HepG2 (cell line): ENCODE measurements at regions not wholly inside any gene's neighbourhood (a gene's known extent, or its start where the extent isn't known, plus 50 kb on each side); places are given as distances from the start of the nearest gene placed in this dataset.

Experiments
- ATAC-seq: fragments of 200-7000 bp; cut with Tn5 transposase; 3 replicates; pipeline ENCODE4 v1.9.1; 2020; ENCODE audit warnings: mild to moderate bottlenecking, moderate library complexity
- BruUV-seq: library from RNA; stranded (reverse); fragments of 400-500 nt; replicated peaks from 2 replicates; lab custom pipeline; 2021; lab: Mats Ljungman, UMichigan
- CTCF ChIA-PET: fragments of 300-600 bp; formaldehyde crosslinking; extraction: SDS; loops from one replicate; lab custom pipeline; 2021; ENCODE audit warnings: low total read pairs, inconsistent platforms, low intra/inter-chr PET ratio; lab: Yijun Ruan, JAX
- POLR2A ChIA-PET: fragments of 350-600 bp; sonication (Branson Sonifier 250); formaldehyde crosslinking; loops from one replicate; lab custom pipeline; 2020; ENCODE audit warnings: antibody characterized with exemption, inconsistent platforms; lab: Yijun Ruan, JAX
- DNase-seq: peaks from one replicate; pipeline ENCODE4 v3.0.0-alpha.2; 2015; ENCODE audit warnings: low spot score
- FAIRE-seq: peaks from 3 replicates; lab custom pipeline; 2011; peaks lifted over from hg19 to GRCh38; lab: Jason Lieb, UNC
- H2AFZ ChIP-seq: one replicate; pipeline ENCODE4 v1.6.1; 2011; ENCODE audit warnings: low read length, inconsistent platforms
- H3K27ac ChIP-seq: fragments of 300-600 bp; 3 replicates; pipeline ENCODE4 v1.8.0; 2011; ENCODE audit warnings: mixed run types, mild to moderate bottlenecking, mixed read lengths, low read length, inconsistent platforms; ENCODE audit not compliant: insufficient read depth; ENCODE audit errors: extremely low read length
- H3K27me3 ChIP-seq, 2 experiments: fragments of 200-600 bp in 1 of 2; 2 replicates in 1 of 2; 3 replicates in 1 of 2; pipeline versions ENCODE4 v1.6.0 to v1.8.0; 2011; ENCODE audit warnings: low read length in 2 of 2, mild to moderate bottlenecking in 2 of 2, moderate library complexity in 2 of 2, inconsistent platforms in 1 of 2; ENCODE audit not compliant: insufficient read depth in 2 of 2, control insufficient read depth in 1 of 2
- H3K36me3 ChIP-seq, 2 experiments: fragments of 200-600 bp in 1 of 2; replicated peaks in 1 of 2; 2 replicates in 1 of 2; 3 replicates in 1 of 2; pipeline versions ENCODE4 v1.5.1 to v1.8.0; 2011; ENCODE audit warnings: low read length in 2 of 2, inconsistent platforms in 1 of 2; ENCODE audit not compliant: insufficient read depth in 2 of 2, control insufficient read depth in 1 of 2
- H3K4me1 ChIP-seq: 2 replicates; pipeline ENCODE4 v1.5.1; 2012; ENCODE audit warnings: low read length, inconsistent platforms; ENCODE audit not compliant: insufficient read depth
- H3K4me2 ChIP-seq: 2 replicates; pipeline ENCODE4 v1.6.0; 2011; ENCODE audit warnings: low read depth, low read length, inconsistent platforms
- H3K4me3 ChIP-seq, 3 experiments: fragments of 200-600 bp in 1 of 3; sonication (generic), shearing (Covaris generic) in 1 of 3; replicated peaks in 1 of 3; 2 replicates each; pipeline ENCODE4 v1.5.1; 2011 to 2016; ENCODE audit warnings: low read length in 3 of 3, inconsistent platforms in 2 of 3, low read depth in 2 of 3, mild to moderate bottlenecking in 2 of 3, control low read depth in 1 of 3, mixed read lengths in 1 of 3; ENCODE audit not compliant: insufficient read depth in 1 of 3
- H3K79me2 ChIP-seq: one replicate; pipeline ENCODE4 v1.6.1; 2011; ENCODE audit warnings: low read length, inconsistent platforms; ENCODE audit not compliant: insufficient read depth
- H3K9ac ChIP-seq: 2 replicates; pipeline ENCODE4 v1.6.0; 2011; ENCODE audit warnings: mild to moderate bottlenecking, low read depth, low read length, inconsistent platforms; ENCODE audit not compliant: insufficient read depth
- H3K9me3 ChIP-seq: 2 replicates; pipeline ENCODE4 v1.5.1; 2012; ENCODE audit warnings: mild to moderate bottlenecking, low read length
- H4K20me1 ChIP-seq: 2 replicates; pipeline ENCODE4 v1.6.0; 2011; ENCODE audit warnings: inconsistent platforms, mild to moderate bottlenecking, low read length, moderate library complexity; ENCODE audit not compliant: insufficient read depth
- HDAC6 ChIP-seq: fragments of 200-600 bp; sonication (generic); IDR thresholded peaks from 2 replicates; pipeline ENCODE4 v1.7.0; 2017; ENCODE audit warnings: mild to moderate bottlenecking, antibody characterized with exemption, low read length, low read depth
- PAX8 ChIP-seq: sonication (generic); formaldehyde crosslinking; IDR thresholded peaks from 2 replicates; pipeline ENCODE4 v1.8.0; 2022; ENCODE audit warnings: mild to moderate bottlenecking, missing genetic modification reagents, borderline replicate concordance
- TERF1 ChIP-seq: sonication (generic); formaldehyde crosslinking; IDR thresholded peaks from 2 replicates; pipeline ENCODE4 v1.8.0; 2022; ENCODE audit warnings: mild to moderate bottlenecking, missing genetic modification reagents, moderate library complexity
- ZGPAT ChIP-seq: IDR thresholded peaks from 2 replicates; pipeline ENCODE4 v1.6.1; 2016; ENCODE audit warnings: mild to moderate bottlenecking
- ZNF205 ChIP-seq: IDR thresholded peaks from 2 replicates; pipeline ENCODE4 v1.6.1; 2018; ENCODE audit warnings: missing biosample characterization, missing genetic modification reagents
- ZNF232 ChIP-seq: sonication (generic); formaldehyde crosslinking; IDR thresholded peaks from 2 replicates; pipeline ENCODE4 v1.4.0; 2020; ENCODE audit warnings: missing genetic modification reagents, borderline replicate concordance
- ZNF343 ChIP-seq: sonication (generic); formaldehyde crosslinking; IDR thresholded peaks from 2 replicates; pipeline ENCODE4 v1.4.0; 2020; ENCODE audit warnings: mild to moderate bottlenecking, missing genetic modification reagents
- ZNF446 ChIP-seq: sonication (generic); formaldehyde crosslinking; IDR thresholded peaks from 2 replicates; pipeline ENCODE4 v1.5.0; 2020; ENCODE audit warnings: mild to moderate bottlenecking, missing genetic modification reagents
- WGBS: methylation state at CpG from one replicate; pipeline ENCODE4 v1.1.6; 2017; ENCODE audit warnings: low lambda C conversion rate; 5-methylcytosine and 5-hydroxymethylcytosine counted together
- in situ Hi-C: cut with HindIII; loops from 2 replicates; pipeline ENCODE4 v1.10.0; 2017; ENCODE audit warnings: low pct_unique_long_range_greater_than_20kb; ENCODE audit not compliant: extremely low pct_ligation_motif_present
- intact Hi-C: fragments of 100-400 bp; cut with micrococcal nuclease; formaldehyde crosslinking; loops from one replicate; pipeline ENCODE4 v1.10.0; 2022; ENCODE audit not compliant: unreplicated experiment
- TF ChIP-seq, protein P1 (sequence below): sonication (generic); formaldehyde crosslinking; IDR thresholded peaks from 2 replicates; pipeline ENCODE4 v1.9.0; 2021; ENCODE audit warnings: missing genetic modification reagents, borderline replicate concordance

GRCh38 chr2:12536976-12537375 is 179.8 kb upstream of the TRIB2 start:
- in situ Hi-C loops, result no loop called here
- Histone ChIP-seq H3K27ac (no peak overlapping the region), H3K9ac (no peak overlapping the region), H3K4me3 (no peak overlapping the region), H3K4me1 (peaks cover 6% of the 10 kb centered on the region; the same call in 1 of the 2 replicates), H4K20me1 (no peaks in the 10 kb centered on the region), H3K9me3 (no peaks in the 10 kb centered on the region), H3K4me2 (no peak overlapping the region), H3K36me3 (no peaks in the 10 kb centered on the region), H3K27me3 (no peaks in the 10 kb centered on the region), H2AFZ (no peak overlapping the region), H3K79me2 (no peaks in the 10 kb centered on the region)
- CTCF ChIA-PET, result no interaction called here
- 22% methylated on average over 4 of the region's 4 CpGs for WGBS
- BruUV-seq, result no TSS peak
- ATAC-seq, result no peak
- intact Hi-C loops, result no loop called here
- no peak for TF ChIP-seq ZGPAT (CRISPR knock-in tag)
- no peak for TF ChIP-seq TERF1
- TF ChIP-seq PAX8, result no peak
- TF ChIP-seq ZNF446 (CRISPR knock-in tag), result no peak
- TF ChIP-seq ZNF232 (CRISPR knock-in tag), result no peak
- no peak for TF ChIP-seq ZNF205 (CRISPR knock-in tag)
- no peak for TF ChIP-seq ZNF343 (CRISPR knock-in tag)
- TF ChIP-seq HDAC6, result no peak
- TF ChIP-seq, protein P1, sequence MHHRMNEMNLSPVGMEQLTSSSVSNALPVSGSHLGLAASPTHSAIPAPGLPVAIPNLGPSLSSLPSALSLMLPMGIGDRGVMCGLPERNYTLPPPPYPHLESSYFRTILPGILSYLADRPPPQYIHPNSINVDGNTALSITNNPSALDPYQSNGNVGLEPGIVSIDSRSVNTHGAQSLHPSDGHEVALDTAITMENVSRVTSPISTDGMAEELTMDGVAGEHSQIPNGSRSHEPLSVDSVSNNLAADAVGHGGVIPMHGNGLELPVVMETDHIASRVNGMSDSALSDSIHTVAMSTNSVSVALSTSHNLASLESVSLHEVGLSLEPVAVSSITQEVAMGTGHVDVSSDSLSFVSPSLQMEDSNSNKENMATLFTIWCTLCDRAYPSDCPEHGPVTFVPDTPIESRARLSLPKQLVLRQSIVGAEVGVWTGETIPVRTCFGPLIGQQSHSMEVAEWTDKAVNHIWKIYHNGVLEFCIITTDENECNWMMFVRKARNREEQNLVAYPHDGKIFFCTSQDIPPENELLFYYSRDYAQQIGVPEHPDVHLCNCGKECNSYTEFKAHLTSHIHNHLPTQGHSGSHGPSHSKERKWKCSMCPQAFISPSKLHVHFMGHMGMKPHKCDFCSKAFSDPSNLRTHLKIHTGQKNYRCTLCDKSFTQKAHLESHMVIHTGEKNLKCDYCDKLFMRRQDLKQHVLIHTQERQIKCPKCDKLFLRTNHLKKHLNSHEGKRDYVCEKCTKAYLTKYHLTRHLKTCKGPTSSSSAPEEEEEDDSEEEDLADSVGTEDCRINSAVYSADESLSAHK (CRISPR knock-in tag), result no peak
- POLR2A ChIA-PET, result no interaction called here
- FAIRE-seq, result no peak
- DNase-seq, result no peak
